Fibroblast of the conjunctiva (primary cell): ENCODE measurements at regions not wholly inside any gene's neighbourhood (a gene's known extent, or its start where the extent isn't known, plus 50 kb on each side); places are given as distances from the start of the nearest gene placed in this dataset.

Experiments used
- DNase-seq: peaks from one replicate; pipeline ENCODE4 v3.0.0-alpha.2; 2010; ENCODE audit warnings: low read depth

DNA sequence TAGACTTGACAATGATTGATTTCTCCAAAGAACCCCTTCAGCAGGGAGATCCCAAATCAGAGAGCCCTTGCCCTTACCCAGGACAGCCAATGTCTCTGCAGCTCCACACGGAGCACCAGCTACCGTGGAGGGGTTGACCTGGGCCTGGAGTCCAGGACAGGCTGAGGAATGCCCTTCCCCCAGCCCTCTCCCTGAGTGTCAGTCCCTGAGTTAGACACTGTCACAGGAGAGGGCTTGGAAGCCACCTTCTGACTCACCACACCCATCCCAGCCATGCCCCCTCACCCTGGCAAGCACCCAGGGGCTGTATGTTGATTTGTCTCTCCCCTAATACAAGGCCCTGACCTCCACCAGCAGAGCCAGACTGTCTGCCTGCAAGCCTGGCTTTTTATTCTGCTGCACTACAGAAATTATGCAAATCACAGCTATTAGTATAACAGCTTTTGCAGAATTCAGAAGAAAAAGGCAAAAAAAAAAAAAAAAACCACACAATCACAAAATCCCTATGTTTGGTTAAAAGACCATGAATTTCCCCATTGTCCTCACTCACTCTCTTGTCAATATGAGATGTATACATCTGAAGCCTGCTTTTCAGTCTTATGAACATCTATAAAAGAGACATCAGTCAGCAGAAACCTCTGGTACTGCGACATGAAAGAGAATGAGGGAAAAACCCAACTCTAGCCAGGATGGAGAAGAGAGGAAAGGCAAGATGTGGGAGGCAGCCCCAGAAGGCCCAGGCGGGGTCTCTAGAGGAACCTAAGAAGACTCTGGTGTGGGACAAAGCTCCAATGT is 240.7 kb downstream of the UQCRFS1 start:
- no peak for DNase-seq

DNA sequence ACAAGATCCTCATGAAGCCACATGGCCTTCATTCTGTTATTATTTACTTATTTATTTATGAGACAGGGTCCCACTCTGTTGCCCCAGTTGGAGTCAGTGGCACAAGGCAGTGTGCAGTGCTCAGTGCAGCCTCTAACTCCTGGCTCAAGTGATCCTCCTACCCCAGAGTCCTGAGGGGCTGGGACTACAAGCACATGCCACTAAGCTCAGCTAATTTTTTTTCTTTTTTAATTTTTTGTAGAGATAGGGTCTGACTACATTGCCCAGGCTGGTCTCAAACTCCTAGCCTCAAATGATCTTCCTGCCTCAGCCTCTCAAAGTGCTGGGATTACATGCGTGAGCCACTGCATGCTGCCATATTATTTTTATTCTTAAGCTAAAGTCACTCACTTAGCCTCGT is 241.4 kb downstream of the UQCRFS1 start:
- no peak for DNase-seq

DNA sequence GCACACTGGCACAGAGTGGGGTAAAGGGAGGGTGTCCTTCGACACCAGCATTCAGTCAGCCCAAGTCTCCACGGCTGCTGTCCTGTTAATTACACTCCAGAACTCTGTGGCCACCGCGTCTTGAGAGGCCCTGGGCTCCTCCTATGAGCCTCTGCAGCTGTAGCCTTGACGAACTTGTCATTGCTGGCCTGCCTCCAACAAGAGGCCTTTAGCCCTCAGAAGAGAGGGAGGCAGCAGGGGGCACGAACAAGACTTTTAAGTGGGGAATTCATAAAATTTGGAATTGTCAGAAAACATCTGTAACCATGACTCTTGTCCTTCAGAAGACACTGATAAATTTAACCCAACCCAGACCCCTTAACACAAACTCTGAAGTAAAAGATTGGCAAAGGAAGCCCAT is 241.9 kb downstream of the UQCRFS1 start:
- no peak for DNase-seq

DNA sequence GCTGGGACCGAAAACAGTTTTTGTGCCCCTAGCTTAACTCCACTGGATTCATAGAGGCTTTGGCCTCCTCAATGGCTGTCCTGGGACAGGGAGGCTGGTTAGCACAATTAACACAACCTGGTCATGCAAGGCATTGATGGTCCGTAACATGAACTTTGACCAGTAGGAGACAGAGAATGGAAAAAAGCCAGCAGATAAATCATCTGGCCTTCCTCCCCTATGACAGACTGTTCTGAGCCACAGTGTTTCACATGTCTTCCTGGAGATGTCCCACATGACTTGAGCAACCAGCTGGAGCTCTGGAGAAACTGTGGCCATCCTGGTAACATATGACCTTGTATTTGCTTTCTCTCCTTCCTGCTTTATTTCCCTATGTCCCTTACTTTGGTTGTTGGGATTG is 244.2 kb downstream of the UQCRFS1 start:
- no peak for DNase-seq

DNA sequence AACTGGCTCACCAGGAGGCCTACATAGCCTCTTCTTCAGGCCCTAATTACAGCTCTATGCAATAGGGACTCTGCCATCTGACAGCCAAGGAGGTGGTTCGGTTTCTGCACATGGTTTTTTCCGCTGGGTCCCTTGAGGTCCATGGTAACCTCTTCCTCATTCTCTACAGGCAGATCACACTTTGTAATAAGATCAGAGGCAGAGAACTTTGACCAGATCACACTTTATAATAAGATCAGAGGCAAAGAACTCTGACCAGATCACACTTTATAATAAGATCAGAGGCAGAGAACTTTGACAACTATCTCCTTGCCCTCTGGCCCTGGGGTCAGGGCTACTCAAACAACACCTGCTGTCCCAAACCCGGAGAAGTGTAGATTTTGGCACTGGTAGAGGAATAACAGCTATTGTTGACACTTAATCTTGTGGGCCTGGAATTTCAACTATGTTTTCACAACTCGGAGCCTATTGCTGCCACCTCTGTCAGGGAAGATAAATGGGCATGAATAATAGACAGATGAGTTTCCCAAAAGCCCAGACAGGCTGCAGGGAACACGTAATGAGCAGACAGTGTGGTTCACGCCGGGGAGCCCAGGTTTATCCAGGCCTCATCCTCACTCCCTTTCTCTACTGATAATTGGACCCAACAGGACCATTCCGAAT is 246.1 kb downstream of the UQCRFS1 start:
- no peak for DNase-seq

DNA sequence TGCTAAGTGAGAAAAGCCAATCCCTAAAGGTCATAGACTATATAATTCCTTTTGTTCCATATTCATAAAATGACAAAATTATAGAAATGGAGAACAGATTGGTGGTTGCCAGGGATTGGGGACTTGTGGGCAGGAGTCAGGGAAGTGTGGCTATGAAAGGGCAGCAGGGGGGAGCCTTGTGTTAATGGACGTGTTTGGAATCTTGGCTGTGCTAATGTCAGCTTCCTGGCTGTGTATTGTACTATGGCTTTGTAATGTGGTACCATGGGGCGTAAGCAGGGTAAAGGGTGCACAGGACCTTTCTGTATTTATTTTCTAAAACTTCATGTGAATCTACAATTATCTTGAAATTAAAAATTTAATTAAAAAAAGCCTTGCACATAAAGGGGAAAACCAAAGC is 248.5 kb downstream of the UQCRFS1 start:
- no peak for DNase-seq

DNA sequence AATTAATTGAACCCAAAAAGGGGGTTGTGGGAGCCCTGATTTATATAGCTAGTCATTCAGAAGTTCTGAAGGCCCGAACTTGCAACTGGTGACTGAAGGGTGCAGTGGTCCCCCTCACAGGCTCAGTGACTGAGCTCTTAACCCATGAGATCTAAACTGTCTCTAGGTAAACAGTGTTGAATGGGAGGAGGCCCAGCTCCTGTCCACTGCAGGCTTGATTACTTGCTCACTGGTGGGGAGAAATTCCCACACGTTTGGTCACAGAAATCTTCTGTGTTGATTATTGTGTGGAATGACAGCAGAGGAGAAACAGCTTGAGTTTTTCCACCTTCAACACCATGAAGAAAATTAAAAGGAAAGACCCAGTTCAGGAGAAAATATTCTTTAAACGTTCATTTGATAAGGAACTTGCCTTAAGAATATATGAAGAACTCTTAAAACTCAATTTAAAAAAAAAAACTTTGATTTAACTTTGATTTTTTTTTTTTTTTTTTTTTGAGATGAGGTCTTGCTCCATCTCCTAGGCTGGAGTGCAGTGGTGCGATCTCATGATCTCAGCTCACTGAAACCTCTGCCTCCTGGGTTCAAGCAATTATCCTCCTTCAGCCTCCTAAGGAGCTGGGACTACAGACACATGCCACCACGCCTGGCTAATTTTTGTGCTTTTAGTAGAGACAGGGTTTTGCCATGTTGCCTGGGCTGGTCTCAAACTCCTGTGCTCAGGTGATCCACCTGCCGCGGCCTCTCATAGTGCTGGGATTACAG is 249.3 kb downstream of the UQCRFS1 start:
- no peak for DNase-seq

DNA sequence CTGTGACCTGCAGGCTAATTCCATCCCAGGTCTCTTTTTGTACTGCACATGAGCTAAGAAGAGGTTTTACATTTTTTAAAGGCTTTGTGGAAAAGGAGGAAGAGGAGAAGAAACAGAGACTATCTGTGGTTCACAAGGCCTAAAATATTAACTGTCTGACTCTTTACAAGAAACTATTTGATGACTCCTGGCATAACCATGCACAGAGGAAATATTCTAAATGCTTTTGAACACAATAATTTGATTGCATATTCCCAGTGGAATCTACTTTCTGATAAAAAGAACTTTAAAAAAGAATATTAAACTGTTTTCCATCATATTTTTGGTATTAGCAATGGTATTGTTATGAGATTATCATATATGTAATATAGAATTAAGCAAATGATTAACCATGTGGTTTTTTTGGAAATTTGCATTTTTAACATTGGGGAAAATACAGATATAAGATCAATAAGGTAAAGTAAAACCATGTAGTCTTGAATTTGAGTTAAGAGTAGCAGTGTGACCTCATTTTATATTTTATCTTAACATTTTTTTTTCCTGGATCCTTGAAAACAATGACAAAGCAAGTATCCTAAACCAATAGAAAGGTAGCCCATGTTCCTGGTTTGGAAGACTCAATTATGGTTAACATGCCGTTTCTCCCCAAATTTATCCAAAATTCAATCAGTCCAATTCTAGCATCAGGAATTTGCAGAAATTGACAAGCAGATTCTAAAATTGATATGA is 251.0 kb downstream of the UQCRFS1 start:
- no peak for DNase-seq

DNA sequence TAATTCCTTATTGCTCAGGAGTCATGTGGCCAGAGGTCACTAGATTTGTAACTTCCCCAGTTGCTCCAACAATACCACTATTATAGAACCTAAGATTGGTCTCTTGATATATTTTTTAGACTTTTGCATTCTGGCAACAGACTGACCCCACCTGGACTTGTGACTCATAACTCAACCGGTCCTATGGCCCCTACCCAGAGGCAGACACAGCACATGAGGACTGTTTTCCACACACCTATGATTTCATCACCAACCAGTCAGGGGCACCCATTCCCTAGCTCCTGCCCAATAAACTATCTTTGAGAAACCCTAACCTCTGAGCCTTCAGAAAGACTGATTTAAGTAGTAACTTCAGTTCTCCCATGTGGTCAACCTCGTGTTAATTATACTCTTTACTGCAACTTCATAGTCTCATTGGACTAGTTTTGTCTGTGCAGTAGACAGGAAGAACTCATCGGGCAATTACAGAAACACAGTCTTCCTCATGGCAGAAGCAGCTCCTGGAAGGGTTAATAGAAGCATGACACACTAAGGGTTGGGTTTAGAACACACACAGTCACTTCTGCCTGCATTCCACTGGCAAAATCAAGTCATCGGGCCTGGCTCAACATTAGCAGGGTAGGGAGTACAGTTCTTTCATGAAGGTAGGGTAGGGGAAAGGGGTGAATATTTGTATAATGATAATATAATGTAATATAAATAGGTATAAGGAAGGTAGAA is 251.8 kb downstream of the UQCRFS1 start:
- DNase-seq, result no peak

DNA sequence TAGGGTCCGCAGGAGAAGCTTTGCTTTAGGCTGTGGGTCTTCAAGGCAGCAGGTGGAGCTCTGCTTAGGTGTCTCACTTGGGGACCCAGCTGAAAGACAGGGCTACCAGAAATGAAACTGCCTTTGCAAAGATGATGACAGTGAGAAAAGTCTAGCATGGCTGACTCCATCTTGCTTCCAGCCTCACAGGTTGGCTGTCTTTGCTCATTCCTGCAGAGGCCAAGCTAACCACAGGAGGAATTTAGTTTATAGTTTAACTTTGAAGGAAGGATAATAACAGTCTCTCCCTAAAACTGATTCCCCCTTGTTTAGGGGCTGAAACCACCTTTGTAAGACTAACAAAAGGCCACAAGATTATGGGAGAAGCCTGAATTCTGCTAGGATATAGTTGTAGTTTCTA is 252.4 kb downstream of the UQCRFS1 start:
- no peak for DNase-seq

DNA sequence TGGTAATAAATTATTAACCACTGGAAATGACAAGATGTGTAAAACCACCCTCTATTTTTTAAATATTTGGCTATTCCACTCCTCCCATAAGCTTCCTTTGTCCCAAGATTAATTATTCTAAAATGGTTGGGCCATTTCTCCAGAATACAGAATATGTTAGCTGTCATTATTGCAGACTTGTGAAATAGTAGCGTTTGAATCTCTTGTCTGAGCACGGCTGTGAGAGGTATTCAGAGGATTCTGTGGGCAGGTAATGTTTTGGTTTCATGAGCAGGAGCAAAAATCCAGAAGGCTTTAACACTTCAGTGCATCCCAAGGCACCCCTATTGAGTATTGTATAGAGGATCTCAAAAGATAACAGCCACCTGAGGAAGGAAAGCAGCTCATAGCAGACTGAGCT is 256.0 kb downstream of the UQCRFS1 start:
- DNase-seq, result no peak

DNA sequence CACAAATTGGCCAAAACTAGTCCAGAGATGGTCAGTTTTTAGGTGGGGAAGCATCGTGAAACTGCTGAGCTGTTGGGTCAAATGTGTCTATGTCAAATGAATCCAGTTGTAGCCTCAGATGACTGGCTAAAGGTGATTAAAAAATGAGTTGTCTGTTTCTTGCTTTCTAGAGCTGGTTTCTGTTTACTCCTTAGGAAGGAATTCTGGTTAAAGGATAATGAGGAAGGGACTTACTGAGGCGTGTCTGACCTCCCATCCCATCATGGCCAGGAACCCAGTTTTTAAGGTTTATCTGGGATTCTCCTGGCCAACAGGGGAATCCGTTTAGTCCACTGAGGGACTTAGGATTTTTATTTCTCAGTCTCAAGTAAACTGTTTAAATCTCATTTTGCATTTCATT is 256.5 kb downstream of the UQCRFS1 start:
- DNase-seq, result no peak

DNA sequence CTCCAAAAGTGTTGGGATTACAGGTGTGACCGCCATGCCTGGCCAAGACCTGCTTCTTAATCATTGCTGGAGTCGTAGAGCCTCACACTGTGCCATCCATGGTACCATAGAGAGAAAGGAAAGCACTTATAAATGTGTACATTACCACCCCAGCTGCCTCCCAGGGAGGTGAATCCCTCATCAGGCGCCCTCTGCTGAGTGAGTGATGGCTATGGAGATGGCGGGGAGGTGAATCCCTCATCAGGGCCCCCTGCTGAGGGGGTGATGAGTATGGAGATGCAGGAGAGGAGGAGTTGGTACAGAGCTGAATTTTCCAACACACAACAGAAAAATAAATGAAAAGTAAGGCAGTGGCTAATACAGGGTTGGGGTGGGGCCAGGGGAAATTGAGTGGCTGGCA is 263.4 kb downstream of the UQCRFS1 start:
- no peak for DNase-seq

DNA sequence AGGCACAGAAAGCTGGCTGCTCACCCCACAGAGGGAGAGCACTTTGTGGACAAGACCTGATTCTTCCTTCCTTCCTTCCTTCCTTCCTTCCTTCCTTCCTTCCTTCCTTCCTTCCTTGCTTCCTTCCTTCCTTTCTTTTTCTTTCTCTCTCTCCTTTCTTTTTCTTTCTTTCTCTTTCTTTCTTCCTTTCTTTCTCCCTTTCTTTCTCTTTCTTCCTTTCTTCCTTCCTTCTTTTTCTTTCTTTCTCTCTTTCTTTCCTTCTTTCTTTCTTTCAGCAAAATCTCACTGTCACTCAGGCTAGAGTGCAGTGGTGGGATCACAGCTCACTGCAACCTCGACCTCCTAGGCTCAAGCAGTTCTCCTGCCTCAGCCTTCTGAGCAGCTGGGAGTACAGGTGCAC is 263.9 kb downstream of the UQCRFS1 start:
- DNase-seq, result no peak

DNA sequence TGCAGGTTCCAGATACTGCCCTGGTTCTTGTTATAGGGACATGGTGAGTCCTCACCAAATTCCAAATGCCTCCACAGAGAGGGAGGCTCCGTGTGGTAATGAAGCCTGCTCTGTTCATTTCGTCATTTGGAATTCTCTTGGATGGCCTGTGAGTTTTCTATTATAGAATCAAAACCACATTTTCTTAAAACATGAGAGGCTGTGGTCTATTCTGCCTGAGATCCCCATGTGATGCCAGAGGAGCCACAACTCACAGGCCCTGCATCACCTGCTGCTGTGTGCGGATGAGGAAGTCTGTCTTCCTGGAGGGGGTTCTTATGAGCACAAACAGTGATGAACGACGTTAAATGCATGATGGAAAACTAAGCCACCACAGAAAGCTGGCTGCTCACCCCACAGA is 264.4 kb downstream of the UQCRFS1 start:
- DNase-seq, result no peak

DNA sequence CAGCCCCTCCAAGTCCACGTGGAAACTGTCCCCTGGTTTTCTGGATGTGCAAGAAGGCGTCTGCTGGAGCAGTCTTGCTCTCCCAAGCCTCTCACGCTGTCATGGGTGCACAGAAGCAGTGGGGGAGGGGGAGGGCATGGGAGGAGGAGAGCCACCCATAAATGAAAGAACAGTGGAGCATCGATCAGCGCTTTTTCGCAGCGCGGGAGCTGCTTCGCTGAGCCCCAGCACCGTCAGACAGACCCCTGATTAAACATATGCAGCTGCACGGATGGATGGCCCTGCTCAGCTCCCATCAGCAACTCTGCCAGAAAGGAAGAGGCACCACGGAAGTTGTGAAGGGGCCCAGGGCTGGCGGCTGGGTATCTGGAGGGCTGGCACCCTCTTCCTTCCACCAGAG is 264.9 kb downstream of the UQCRFS1 start:
- no peak for DNase-seq

DNA sequence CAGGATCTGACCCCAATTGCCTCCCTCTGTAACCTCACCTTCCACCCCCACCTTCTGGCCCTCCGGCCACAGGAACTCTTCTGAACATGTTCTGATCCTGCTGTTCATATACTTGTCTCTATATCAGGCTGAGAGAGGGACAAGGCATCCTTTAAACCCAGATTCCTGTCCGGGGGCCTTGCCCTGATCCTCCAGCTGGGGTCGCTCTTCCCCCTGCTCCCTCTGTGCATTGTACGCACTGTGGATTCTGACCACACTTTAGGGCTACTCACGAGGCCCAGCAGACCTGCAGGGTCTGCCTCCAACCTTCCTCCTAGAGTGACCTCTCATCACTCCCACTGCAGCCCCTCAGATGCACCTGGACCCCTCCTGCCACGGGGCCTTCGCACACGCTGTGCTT is 269.3 kb downstream of the UQCRFS1 start:
- DNase-seq, result no peak

DNA sequence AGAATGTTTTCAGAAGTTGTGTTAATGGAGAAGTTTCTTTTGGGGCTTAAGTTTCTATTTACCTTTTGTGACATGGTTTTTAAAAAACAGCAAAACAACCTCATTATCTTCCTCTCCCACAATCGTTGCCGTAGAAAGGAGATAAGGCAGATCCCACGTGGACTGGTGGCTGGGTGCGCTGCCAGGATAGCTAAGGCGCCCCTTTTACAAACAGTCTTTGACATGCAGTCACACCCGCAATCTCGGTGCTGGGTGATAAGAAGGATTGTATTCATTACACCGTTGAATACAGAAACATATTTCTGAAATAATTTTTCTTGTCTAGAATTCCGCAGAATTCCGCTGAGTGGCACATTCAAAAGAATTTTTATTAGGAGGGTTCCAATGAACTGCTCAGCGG is 271.1 kb downstream of the UQCRFS1 start:
- DNase-seq, result no peak

DNA sequence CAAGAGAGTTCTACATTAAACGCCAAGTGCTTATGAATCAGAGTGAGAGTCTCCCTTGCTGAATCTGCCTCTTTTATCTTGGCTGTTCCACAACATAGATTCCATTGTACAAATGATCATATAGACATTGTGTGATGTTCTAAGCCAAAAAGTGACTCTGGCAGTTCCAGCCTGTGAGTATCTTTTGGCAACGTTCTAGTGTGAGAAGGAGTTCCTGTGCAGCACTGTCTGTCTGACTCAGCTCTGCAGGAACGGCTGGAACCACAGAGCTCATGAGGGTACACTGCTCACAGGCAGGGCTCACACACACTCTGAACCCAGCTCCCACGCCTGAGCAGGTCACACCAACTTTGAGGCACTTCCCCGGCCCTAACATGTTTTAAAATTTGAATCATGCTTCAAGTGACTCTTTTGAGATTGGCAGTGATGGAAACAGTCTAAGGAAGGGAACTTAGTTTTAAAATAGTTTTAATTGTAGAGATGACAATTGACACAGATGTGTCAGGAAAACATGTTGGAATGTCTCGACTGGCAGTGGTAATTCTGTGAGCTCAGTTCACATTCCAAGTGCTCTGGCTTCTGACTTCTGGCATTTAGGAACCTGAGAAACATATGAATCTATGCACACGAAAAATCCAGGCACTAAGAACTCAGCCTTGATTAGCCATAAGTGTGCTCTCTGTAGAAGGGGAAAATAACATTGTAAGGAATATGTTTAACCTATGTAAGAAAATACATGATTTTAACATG is 272.0 kb downstream of the UQCRFS1 start:
- peak; percentile 10 for DNase-seq

DNA sequence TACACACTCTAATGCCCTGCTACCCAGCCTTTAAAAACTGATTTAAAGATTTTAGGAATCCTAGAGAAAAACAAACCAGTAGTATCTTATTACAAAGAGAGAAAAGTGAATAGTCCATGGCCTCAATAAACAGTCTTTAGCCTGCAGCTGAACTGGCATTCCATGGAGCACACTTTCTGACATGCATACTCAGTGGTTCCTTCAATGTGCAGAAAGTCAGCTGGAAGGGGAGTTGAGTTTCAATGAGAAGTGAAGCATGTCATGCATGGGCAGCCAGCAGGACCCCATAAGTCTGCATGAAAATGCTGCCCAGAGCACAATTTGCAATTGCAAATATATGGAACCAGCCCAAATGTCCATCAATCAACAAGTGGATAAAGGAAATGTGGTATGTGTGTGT is 273.7 kb downstream of the UQCRFS1 start:
- no peak for DNase-seq

DNA sequence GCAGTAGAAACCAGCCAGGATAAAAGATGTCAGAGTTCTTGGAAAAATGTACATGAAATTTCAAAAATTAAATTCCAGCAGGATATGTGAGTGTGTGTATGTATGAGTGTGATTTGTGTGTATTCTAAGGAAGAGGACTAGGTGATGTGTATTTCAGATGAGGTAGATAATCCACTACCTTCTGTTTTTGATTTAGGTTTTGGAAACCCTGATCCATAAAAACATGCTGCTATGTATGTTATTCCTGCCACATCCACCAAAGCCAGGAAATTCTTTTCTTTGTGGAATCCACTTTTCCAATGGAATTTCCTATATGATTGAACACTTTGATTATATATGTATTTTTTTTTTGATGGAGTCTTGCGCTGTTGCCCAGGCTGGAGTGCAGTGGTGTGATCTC is 276.9 kb downstream of the UQCRFS1 start:
- DNase-seq, result no peak
